NT2/D1 (cell line): ENCODE measurements at regions not wholly inside any gene's neighbourhood (a gene's known extent, or its start where the extent isn't known, plus 50 kb on each side); places are given as distances from the start of the nearest gene placed in this dataset.

Experiments used
- DNase-seq: peaks from one replicate; pipeline ENCODE4 v3.0.0-alpha.2; 2011; ENCODE audit warnings: low read depth, low spot score
- H3K27me3 ChIP-seq: 2 replicates; pipeline ENCODE4 v1.6.0; 2011; ENCODE audit warnings: mild to moderate bottlenecking; ENCODE audit not compliant: insufficient read length, insufficient read depth
- H3K36me3 ChIP-seq: 2 replicates; pipeline ENCODE4 v1.6.1; 2011; ENCODE audit warnings: mild to moderate bottlenecking, low read length, mixed read lengths; ENCODE audit not compliant: insufficient read depth, insufficient read length
- H3K4me1 ChIP-seq: 2 replicates; pipeline ENCODE4 v1.5.1; 2011; ENCODE audit not compliant: insufficient read depth, insufficient read length
- H3K4me3 ChIP-seq: 2 replicates; pipeline ENCODE4 v1.5.1; 2011; ENCODE audit warnings: low read depth; ENCODE audit not compliant: insufficient read length
- H3K9ac ChIP-seq: 2 replicates; pipeline ENCODE4 v1.6.0; 2011; ENCODE audit warnings: low read depth; ENCODE audit not compliant: insufficient read length
- H3K9me3 ChIP-seq: 2 replicates; pipeline ENCODE4 v1.5.1; 2011; ENCODE audit warnings: mild to moderate bottlenecking, low read length; ENCODE audit not compliant: insufficient read depth
- SUZ12 ChIP-seq: IDR thresholded peaks from 2 replicates; pipeline ENCODE4 v1.6.1; 2011; ENCODE audit not compliant: insufficient read length, insufficient read depth; ENCODE audit errors: extremely low read depth
- YY1 ChIP-seq: IDR thresholded peaks from 2 replicates; pipeline ENCODE4 v1.6.1; 2011; ENCODE audit not compliant: insufficient read length, insufficient read depth
- ZNF274 ChIP-seq: IDR thresholded peaks from 2 replicates; pipeline ENCODE4 v1.6.1; 2011; ENCODE audit warnings: mild to moderate bottlenecking, low read depth, low read length

GRCh38 chr14:53742233-53742620 lies 214.4 kb downstream of the BMP4 start:
- Histone ChIP-seq H3K36me3 (no peaks in the 10 kb centered on the region), H3K27me3 (peaks cover 6% of the 10 kb centered on the region), H3K4me3 (no peak overlapping the region), H3K4me1 (no peaks in the 10 kb centered on the region), H3K9ac (no peak overlapping the region), H3K9me3 (no peaks in the 10 kb centered on the region)
- DNase-seq: peak; percentile 36
- no peak for TF ChIP-seq YY1
- TF ChIP-seq SUZ12: no peak
- no peak for TF ChIP-seq ZNF274

GRCh38 chr14:53741479-53742232 lies 215.0 kb downstream of the BMP4 start:
- H3K36me3 ChIP-seq: no peaks in the 10 kb centered on the region
- no peak for DNase-seq
- H3K27me3 ChIP-seq: peaks cover 6% of the 10 kb centered on the region
- no peaks in the 10 kb centered on the region for H3K9me3 ChIP-seq
- H3K9ac ChIP-seq: no peak overlapping the region
- no peak overlapping the region for H3K4me3 ChIP-seq
- TF ChIP-seq SUZ12 (no peak), ZNF274 (no peak), YY1 (no peak)
- no peaks in the 10 kb centered on the region for H3K4me1 ChIP-seq

GRCh38 chr14:53740570-53740969 lies 216.1 kb downstream of the BMP4 start:
- Histone ChIP-seq H3K36me3 (no peaks in the 10 kb centered on the region), H3K9ac (no peak overlapping the region), H3K9me3 (no peaks in the 10 kb centered on the region), H3K4me1 (no peaks in the 10 kb centered on the region), H3K4me3 (no peak overlapping the region), H3K27me3 (peaks cover 6% of the 10 kb centered on the region)
- TF ChIP-seq ZNF274 (no peak), SUZ12 (no peak), YY1 (no peak)
- DNase-seq: no peak

GRCh38 chr14:53735916-53736315 lies 220.7 kb downstream of the BMP4 start:
- Histone ChIP-seq H3K9me3 (0 out of 2 replicates have a peak, but pooled peaks cover 4% of the 10 kb centered on the region), H3K9ac (no peak overlapping the region), H3K4me1 (no peaks in the 10 kb centered on the region), H3K36me3 (no peaks in the 10 kb centered on the region), H3K4me3 (no peak overlapping the region), H3K27me3 (no peaks in the 10 kb centered on the region)
- DNase-seq: no peak
- TF ChIP-seq ZNF274: no peak
- TF ChIP-seq SUZ12: no peak
- no peak for TF ChIP-seq YY1

GRCh38 chr14:53723221-53723620 lies 233.4 kb downstream of the BMP4 start:
- H3K4me1 ChIP-seq: no peaks in the 10 kb centered on the region
- no peak overlapping the region for H3K9ac ChIP-seq
- no peak for DNase-seq
- TF ChIP-seq SUZ12 (no peak), YY1 (no peak), ZNF274 (no peak)
- no peak overlapping the region for H3K4me3 ChIP-seq
- H3K36me3 ChIP-seq: no peaks in the 10 kb centered on the region
- H3K9me3 ChIP-seq: peaks cover 9% of the 10 kb centered on the region
- no peaks in the 10 kb centered on the region for H3K27me3 ChIP-seq

GRCh38 chr14:53719536-53719935 lies 237.1 kb downstream of the BMP4 start:
- no peak overlapping the region for H3K9ac ChIP-seq
- no peak for TF ChIP-seq SUZ12
- TF ChIP-seq YY1: no peak
- TF ChIP-seq ZNF274: no peak
- DNase-seq: no peak

GRCh38 chr14:53716578-53716977 lies 240.0 kb downstream of the BMP4 start:
- no peak for DNase-seq
- Histone ChIP-seq H3K9me3 (peaks cover 3% of the 10 kb centered on the region; the same call in 1 of the 2 replicates), H3K36me3 (no peaks in the 10 kb centered on the region), H3K4me1 (no peaks in the 10 kb centered on the region), H3K27me3 (no peaks in the 10 kb centered on the region), H3K4me3 (no peak overlapping the region), H3K9ac (no peak overlapping the region)
- TF ChIP-seq SUZ12: no peak
- no peak for TF ChIP-seq YY1

More at GRCh38 chr14:53719536-53719935, 237.1 kb downstream of the BMP4 start:
- no peak overlapping the region for H3K4me3 ChIP-seq
- H3K9me3 ChIP-seq: peaks cover 9% of the 10 kb centered on the region
- H3K36me3 ChIP-seq: no peaks in the 10 kb centered on the region
- H3K27me3 ChIP-seq: no peaks in the 10 kb centered on the region
- no peaks in the 10 kb centered on the region for H3K4me1 ChIP-seq
